ENCODE measurements at regions not wholly inside any gene's neighbourhood (a gene's known extent, or its start where the extent isn't known, plus 50 kb on each side); places are given as distances from the start of the nearest gene placed in this dataset.
"Not testable (repeated sequence)": the region's sequence is repeated elsewhere in the genome, so short reads cannot be mapped to it uniquely, and the experiment has no call there.

DNA sequence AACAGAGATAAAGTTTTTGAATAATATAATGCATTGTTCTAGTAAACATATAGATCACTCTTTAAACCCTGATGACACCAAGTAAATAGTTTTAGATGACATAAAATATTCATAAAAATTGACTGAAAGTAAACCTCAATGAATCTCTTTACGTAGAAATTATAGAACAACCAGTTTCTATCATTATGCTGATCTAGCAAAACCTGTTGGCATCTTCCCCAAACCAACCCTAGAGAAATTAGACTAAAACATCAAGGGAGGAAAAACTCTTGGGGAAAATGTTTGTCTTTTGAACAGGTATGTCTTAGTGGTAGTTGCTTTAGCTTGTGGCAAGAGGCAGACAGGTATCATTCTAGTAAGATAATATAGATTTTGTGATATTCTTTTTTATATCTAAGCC lies 747.0 kb upstream of the CDH6 start:
- Histone ChIP-seq H3K4me1 (ENCODE audit: low read length) (no peaks in the 10 kb centered on the region), H3K4me2 (ENCODE audit: low read depth, low read length, poor library complexity, severe bottlenecking) (no peak overlapping the region), H4K20me1 (ENCODE audit: insufficient read depth, low read depth, low read length) (no peaks in the 10 kb centered on the region), H3K27me3 (ENCODE audit: low read length) (no peaks in the 10 kb centered on the region), H3K27ac (ENCODE audit: low read length) (no peak overlapping the region), H3K4me3 (ENCODE audit: low read length) (no peak overlapping the region), H3K36me3 (ENCODE audit: insufficient read depth, low read length) (no peaks in the 10 kb centered on the region), H3K9me3 (ENCODE audit: low read length) (peaks cover 13% of the 10 kb centered on the region; the same call in 1 of the 2 replicates), H3K9me2 (replicated peaks; ENCODE audit: insufficient read depth, low read length) (no peaks in the 10 kb centered on the region), H2AFZ (ENCODE audit: low read length) (no peak overlapping the region), H3K79me2 (ENCODE audit: low read length) (no peaks in the 10 kb centered on the region), H3K9ac (ENCODE audit: low read length) (no peak overlapping the region)
- no peak for DNase-seq

DNA sequence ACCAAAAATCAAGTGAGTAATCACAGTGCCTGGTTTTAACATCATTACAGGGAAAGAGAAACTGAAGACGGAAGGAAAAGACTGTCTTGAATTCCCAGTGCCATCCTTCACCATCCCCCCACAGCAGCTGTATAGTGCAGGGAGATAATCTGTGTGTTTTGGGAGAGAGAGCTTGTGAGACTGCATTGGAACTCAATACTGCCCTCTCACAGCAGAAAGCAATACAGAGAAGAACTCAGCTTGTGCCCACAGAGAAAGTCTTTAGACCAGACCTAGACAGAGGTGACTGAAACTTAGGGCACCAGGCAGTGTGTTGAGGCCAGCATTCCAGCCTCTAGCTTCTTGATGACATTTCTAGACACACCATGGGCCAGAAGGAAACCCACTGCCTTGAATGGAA lies 754.7 kb upstream of the CDH6 start:
- H3K9me2 ChIP-seq (replicated peaks; ENCODE audit: insufficient read depth, low read length), result no peaks in the 10 kb centered on the region

DNA sequence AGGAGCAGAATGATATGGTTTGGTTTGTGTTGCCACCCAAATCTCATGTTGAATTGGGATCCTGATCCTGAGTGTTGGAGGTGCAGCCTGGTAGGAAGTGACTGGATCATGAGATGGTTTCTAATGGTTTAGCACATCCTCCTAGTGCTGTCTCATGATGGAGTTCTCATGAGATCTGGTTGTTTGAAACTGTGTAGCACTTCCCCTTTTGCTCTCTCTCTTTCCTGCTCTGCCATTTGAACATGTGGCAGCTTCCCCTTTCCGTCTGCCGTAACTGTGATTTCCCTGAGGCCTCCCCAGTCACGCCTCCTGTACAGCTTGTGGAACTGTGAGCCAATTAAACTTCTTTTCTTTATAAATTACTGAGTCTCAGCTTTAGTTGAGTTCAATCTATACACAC lies 756.8 kb upstream of the CDH6 start:
- no peaks in the 10 kb centered on the region for H3K4me1 ChIP-seq (ENCODE audit: low read length)
- DNase-seq, result peak; percentile 59

More for the DNA sequence above, 754.7 kb upstream of the CDH6 start:
- Histone ChIP-seq H3K27ac (ENCODE audit: low read length) (no peak overlapping the region), H3K4me1 (ENCODE audit: low read length) (no peaks in the 10 kb centered on the region), H3K4me3 (ENCODE audit: low read length) (no peak overlapping the region), H3K79me2 (ENCODE audit: low read length) (no peaks in the 10 kb centered on the region), H3K36me3 (ENCODE audit: insufficient read depth, low read length) (no peaks in the 10 kb centered on the region), H3K4me2 (ENCODE audit: low read depth, low read length, poor library complexity, severe bottlenecking) (no peak overlapping the region), H3K27me3 (ENCODE audit: low read length) (no peaks in the 10 kb centered on the region), H2AFZ (ENCODE audit: low read length) (no peak overlapping the region), H4K20me1 (ENCODE audit: insufficient read depth, low read depth, low read length) (no peaks in the 10 kb centered on the region), H3K9ac (ENCODE audit: low read length) (no peak overlapping the region), H3K9me3 (ENCODE audit: low read length) (peaks cover 21% of the 10 kb centered on the region)
- DNase-seq, result no peak

DNA sequence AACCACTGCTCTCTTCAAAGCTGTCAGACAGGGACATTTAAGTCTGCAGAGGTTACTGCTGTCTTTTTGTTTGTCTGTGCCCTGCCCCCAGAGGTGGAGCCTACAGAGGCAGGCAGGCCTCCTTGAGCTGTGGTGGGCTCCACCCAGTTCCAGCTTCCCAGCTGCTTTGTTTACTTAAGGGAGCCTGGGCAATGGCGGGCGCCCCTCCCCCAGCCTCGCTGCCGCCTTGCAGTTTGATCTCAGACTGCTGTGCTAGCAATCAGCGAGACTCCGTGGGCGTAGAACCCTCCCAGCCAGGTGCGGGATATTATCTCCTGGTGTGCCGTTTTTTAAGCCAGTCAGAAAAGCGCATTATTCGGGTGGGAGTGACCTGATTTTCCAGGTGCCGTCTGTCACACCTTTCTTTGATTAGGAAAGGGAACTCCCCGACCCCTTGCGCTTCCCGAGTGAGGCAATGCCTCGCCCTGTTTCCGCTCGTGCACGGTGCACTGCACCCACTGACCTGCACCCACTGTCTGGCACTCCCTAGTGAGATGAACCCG lies 764.5 kb upstream of the CDH6 start:
- H3K4me1 ChIP-seq (ENCODE audit: low read length); H3K9me3 ChIP-seq (ENCODE audit: low read length); H3K27me3 ChIP-seq (ENCODE audit: low read length); H3K9ac ChIP-seq (ENCODE audit: low read length); H3K27ac ChIP-seq (ENCODE audit: low read length); H3K79me2 ChIP-seq (ENCODE audit: low read length); DNase-seq; H3K4me3 ChIP-seq (ENCODE audit: low read length); H3K9me2 ChIP-seq (replicated peaks; ENCODE audit: insufficient read depth, low read length); H2AFZ ChIP-seq (ENCODE audit: low read length); H3K36me3 ChIP-seq (ENCODE audit: insufficient read depth, low read length); H3K4me2 ChIP-seq (ENCODE audit: low read depth, low read length, poor library complexity, severe bottlenecking); H4K20me1 ChIP-seq (ENCODE audit: insufficient read depth, low read depth, low read length): not testable (repeated sequence)

More for the DNA sequence above, 756.8 kb upstream of the CDH6 start:
- H3K9me3 ChIP-seq (ENCODE audit: low read length), result peaks cover 17% of the 10 kb centered on the region
- no peak overlapping the region for H3K4me2 ChIP-seq (ENCODE audit: low read depth, low read length, poor library complexity, severe bottlenecking)
- peak overlapping the region; percentile 28; the same call in 1 of the 2 replicates for H2AFZ ChIP-seq (ENCODE audit: low read length)
- no peaks in the 10 kb centered on the region for H3K27me3 ChIP-seq (ENCODE audit: low read length)
- H3K27ac ChIP-seq (ENCODE audit: low read length), result no peak overlapping the region
- no peaks in the 10 kb centered on the region for H4K20me1 ChIP-seq (ENCODE audit: insufficient read depth, low read depth, low read length)
- H3K4me3 ChIP-seq (ENCODE audit: low read length), result no peak overlapping the region
- no peaks in the 10 kb centered on the region for H3K9me2 ChIP-seq (replicated peaks; ENCODE audit: insufficient read depth, low read length)
- no peak overlapping the region for H3K9ac ChIP-seq (ENCODE audit: low read length)
- H3K79me2 ChIP-seq (ENCODE audit: low read length), result no peaks in the 10 kb centered on the region
- H3K36me3 ChIP-seq (ENCODE audit: insufficient read depth, low read length), result no peaks in the 10 kb centered on the region

DNA sequence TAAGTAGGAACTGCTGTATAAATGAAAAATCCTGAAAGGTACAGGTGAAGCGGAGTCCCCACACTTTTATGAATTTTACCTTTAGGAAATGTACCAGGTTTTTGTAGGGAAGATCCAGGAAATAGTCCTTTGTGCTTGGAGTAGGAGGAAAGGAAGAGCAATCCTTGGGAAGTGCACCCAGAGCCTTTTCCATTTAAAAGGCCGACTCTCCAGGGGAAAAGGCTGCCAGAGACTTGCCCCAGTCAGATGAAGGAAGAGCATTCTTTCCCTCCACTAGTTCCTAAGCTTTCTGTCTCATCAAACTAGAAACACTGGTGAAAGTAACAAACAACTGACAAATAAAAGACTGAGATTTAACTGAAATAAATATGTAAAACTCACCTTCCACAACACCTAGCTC lies 779.4 kb upstream of the CDH6 start:
- Histone ChIP-seq H3K9me3 (ENCODE audit: low read length) (peaks cover 14% of the 10 kb centered on the region; the same call in 1 of the 2 replicates), H2AFZ (ENCODE audit: low read length) (no peak overlapping the region), H3K79me2 (ENCODE audit: low read length) (no peaks in the 10 kb centered on the region), H3K36me3 (ENCODE audit: insufficient read depth, low read length) (no peaks in the 10 kb centered on the region), H3K9me2 (replicated peaks; ENCODE audit: insufficient read depth, low read length) (no peaks in the 10 kb centered on the region), H3K27me3 (ENCODE audit: low read length) (no peaks in the 10 kb centered on the region), H3K4me2 (ENCODE audit: low read depth, low read length, poor library complexity, severe bottlenecking) (no peak overlapping the region), H3K4me1 (ENCODE audit: low read length) (no peaks in the 10 kb centered on the region), H3K4me3 (ENCODE audit: low read length) (no peak overlapping the region), H3K27ac (ENCODE audit: low read length) (no peak overlapping the region), H4K20me1 (ENCODE audit: insufficient read depth, low read depth, low read length) (no peaks in the 10 kb centered on the region), H3K9ac (ENCODE audit: low read length) (no peak overlapping the region)
- DNase-seq, result no peak

DNA sequence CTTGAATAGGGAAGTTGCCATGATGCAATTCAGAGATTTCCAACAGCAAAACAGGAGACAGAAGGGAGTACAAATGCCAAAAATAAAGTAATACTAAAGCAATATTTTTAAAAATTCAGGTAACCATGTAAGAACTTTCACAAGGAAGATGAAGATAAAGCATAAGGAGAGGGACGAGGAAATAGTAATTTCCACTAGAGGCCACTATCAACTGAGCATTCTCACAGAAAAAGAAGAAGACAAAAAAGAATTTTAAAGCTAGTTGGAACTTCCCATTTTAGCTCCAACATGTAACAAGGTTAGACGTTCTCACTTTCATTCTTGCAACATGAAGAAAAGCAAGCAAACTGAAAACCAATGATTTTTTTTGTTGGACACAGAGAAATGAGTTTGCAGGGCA lies 779.9 kb upstream of the CDH6 start:
- DNase-seq, result no peak

DNA sequence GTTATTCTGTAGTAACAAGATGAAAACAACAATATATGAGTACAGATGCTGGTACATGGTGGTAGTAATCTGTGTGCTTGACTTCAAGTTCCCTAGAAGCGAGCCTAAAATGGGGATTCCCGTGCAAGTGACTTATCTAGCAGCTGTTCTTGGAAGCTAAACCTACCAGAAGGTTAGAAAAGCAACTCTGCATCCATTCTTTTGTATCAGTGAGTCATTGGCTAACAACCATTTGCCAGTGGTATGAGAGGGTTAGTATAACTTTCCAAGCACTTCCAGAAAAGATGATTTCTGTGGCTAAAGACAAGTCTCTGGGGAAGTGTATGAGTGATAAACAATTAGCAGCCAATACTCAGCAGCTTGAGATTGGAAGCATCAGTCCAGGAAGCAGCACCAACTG lies 787.7 kb upstream of the CDH6 start:
- H3K4me1 ChIP-seq (ENCODE audit: low read length), result no peaks in the 10 kb centered on the region
- peaks cover 32% of the 10 kb centered on the region for H3K9me3 ChIP-seq (ENCODE audit: low read length)
- no peaks in the 10 kb centered on the region for H3K27me3 ChIP-seq (ENCODE audit: low read length)
- H4K20me1 ChIP-seq (ENCODE audit: insufficient read depth, low read depth, low read length), result no peaks in the 10 kb centered on the region
- no peak for DNase-seq
- no peak overlapping the region for H3K4me3 ChIP-seq (ENCODE audit: low read length)
- H3K4me2 ChIP-seq (ENCODE audit: low read depth, low read length, poor library complexity, severe bottlenecking), result no peak overlapping the region
- no peak overlapping the region for H2AFZ ChIP-seq (ENCODE audit: low read length)
- no peaks in the 10 kb centered on the region for H3K79me2 ChIP-seq (ENCODE audit: low read length)
- no peaks in the 10 kb centered on the region for H3K36me3 ChIP-seq (ENCODE audit: insufficient read depth, low read length)
- H3K9ac ChIP-seq (ENCODE audit: low read length), result no peak overlapping the region
- H3K27ac ChIP-seq (ENCODE audit: low read length), result no peak overlapping the region
- no peaks in the 10 kb centered on the region for H3K9me2 ChIP-seq (replicated peaks; ENCODE audit: insufficient read depth, low read length)

More for the DNA sequence above, 779.9 kb upstream of the CDH6 start:
- no peaks in the 10 kb centered on the region for H4K20me1 ChIP-seq (ENCODE audit: insufficient read depth, low read depth, low read length)
- no peaks in the 10 kb centered on the region for H3K79me2 ChIP-seq (ENCODE audit: low read length)
- peaks cover 17% of the 10 kb centered on the region; the same call in 1 of the 2 replicates for H3K9me3 ChIP-seq (ENCODE audit: low read length)
- H3K27ac ChIP-seq (ENCODE audit: low read length), result no peak overlapping the region
- H3K4me3 ChIP-seq (ENCODE audit: low read length), result no peak overlapping the region
- H3K4me2 ChIP-seq (ENCODE audit: low read depth, low read length, poor library complexity, severe bottlenecking), result no peak overlapping the region
- H3K9me2 ChIP-seq (replicated peaks; ENCODE audit: insufficient read depth, low read length), result no peaks in the 10 kb centered on the region
- no peak overlapping the region for H2AFZ ChIP-seq (ENCODE audit: low read length)
- H3K4me1 ChIP-seq (ENCODE audit: low read length), result no peaks in the 10 kb centered on the region
- H3K36me3 ChIP-seq (ENCODE audit: insufficient read depth, low read length), result no peaks in the 10 kb centered on the region
- H3K9ac ChIP-seq (ENCODE audit: low read length), result no peak overlapping the region
- H3K27me3 ChIP-seq (ENCODE audit: low read length), result no peaks in the 10 kb centered on the region

DNA sequence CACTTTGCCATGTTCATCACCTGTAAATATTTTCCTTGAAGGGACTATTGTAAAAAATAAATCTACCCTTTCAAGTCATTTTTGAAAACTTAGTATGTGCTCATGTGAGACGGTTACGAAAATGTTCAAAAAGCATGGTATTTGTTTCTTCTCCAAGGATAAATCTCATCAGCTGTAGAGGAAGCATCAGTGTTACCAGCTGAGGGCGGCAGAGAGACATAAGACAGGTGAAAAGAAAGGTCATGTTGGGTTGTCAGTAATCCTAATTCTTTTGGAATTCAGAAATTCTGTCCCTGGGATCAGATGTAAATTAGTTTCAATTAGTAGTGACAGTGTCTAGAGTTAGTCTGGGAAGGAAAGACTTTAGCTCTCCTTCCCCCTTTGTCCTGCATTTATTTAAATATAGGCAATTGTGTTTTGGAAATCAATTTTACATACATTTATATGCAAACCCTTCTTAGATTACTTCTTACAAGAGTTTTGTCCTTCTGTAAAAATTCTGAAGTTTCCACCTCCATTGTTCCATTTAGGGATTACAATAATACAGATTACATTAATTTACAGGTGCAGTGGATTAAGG lies 791.9 kb upstream of the CDH6 start:
- no peak overlapping the region for H3K9ac ChIP-seq (ENCODE audit: low read length)
- peak; percentile 41 for DNase-seq

More for the DNA sequence above, 791.9 kb upstream of the CDH6 start:
- Histone ChIP-seq H3K4me2 (ENCODE audit: low read depth, low read length, poor library complexity, severe bottlenecking) (no peak overlapping the region), H3K27me3 (ENCODE audit: low read length) (no peaks in the 10 kb centered on the region), H3K9me3 (ENCODE audit: low read length) (peaks cover 32% of the 10 kb centered on the region), H3K27ac (ENCODE audit: low read length) (no peak overlapping the region), H4K20me1 (ENCODE audit: insufficient read depth, low read depth, low read length) (no peaks in the 10 kb centered on the region), H3K9me2 (replicated peaks; ENCODE audit: insufficient read depth, low read length) (no peaks in the 10 kb centered on the region), H3K79me2 (ENCODE audit: low read length) (no peaks in the 10 kb centered on the region), H3K4me3 (ENCODE audit: low read length) (no peak overlapping the region), H2AFZ (ENCODE audit: low read length) (no peak overlapping the region), H3K4me1 (ENCODE audit: low read length) (no peaks in the 10 kb centered on the region), H3K36me3 (ENCODE audit: insufficient read depth, low read length) (no peaks in the 10 kb centered on the region)

Data from Karpas-422 (cell line).